Stomach (tissue), 4 donors: ENCODE measurements at regions not wholly inside any gene's neighbourhood (a gene's known extent, or its start where the extent isn't known, plus 50 kb on each side); places are given as distances from the start of the nearest gene placed in this dataset.

Source experiments
- CTCF ChIP-seq, 7 experiments: fragments of 450-650 bp in 4 of 7; fragments of 200-600 bp in 3 of 7; sonication (generic) in 3 of 7; IDR thresholded peaks; one replicate each; pipeline ENCODE4 v1.5.1; 2016 to 2019; ENCODE audit warnings: antibody characterized with exemption in 7 of 7, control low read depth in 2 of 7, mild to moderate bottlenecking in 1 of 7
- POLR2A ChIP-seq, 4 donors: fragments of 450-650 bp; IDR thresholded peaks; one replicate each; pipeline ENCODE4 v1.6.1; 2016; ENCODE audit warnings: antibody characterized with exemption in 4 of 4, control low read depth in 2 of 4, mild to moderate bottlenecking in 1 of 4, moderate library complexity in 1 of 4

- no peak for TF ChIP-seq CTCF (IDR thresholded peaks at IDR 0.05)
- no peak for TF ChIP-seq POLR2A (IDR thresholded peaks at IDR 0.05)
Observed at GRCh38 chr11:70763606-70764005, 365.3 kb downstream of the CTTN start.
